ENCODE measurements at regions not wholly inside any gene's neighbourhood (a gene's known extent, or its start where the extent isn't known, plus 50 kb on each side); places are given as distances from the start of the nearest gene placed in this dataset.

- H2AFZ ChIP-seq (ENCODE audit: low read length, unreplicated experiment), result no peak overlapping the region
- H3K4me3 ChIP-seq (ENCODE audit: low read depth, low read length), result no peak overlapping the region
- no peaks in the 10 kb centered on the region for H3K36me3 ChIP-seq (ENCODE audit: insufficient read depth, low read length)
- no peaks in the 10 kb centered on the region for H3K27me3 ChIP-seq (ENCODE audit: insufficient read depth, low read length)
- H3K79me2 ChIP-seq (ENCODE audit: control insufficient read depth, insufficient read depth, low read length, unreplicated experiment), result no peaks in the 10 kb centered on the region
- no peak overlapping the region for H3K27ac ChIP-seq (ENCODE audit: low read depth, low read length)
- H3K4me1 ChIP-seq (ENCODE audit: control insufficient read depth, insufficient read depth, low read length, unreplicated experiment), result no peaks in the 10 kb centered on the region
Observed at GRCh38 chr4:96809563-96809962, 969.7 kb downstream of the PDHA2 start.

GRCh38 chr4:96827086-96827485 lies 987.2 kb downstream of the PDHA2 start:
- H3K4me1 ChIP-seq (ENCODE audit: control insufficient read depth, insufficient read depth, low read length, unreplicated experiment), result no peaks in the 10 kb centered on the region

GRCh38 chr4:96833831-96834230 lies 993.9 kb downstream of the PDHA2 start:
- Histone ChIP-seq H3K79me2 (ENCODE audit: control insufficient read depth, insufficient read depth, low read length, unreplicated experiment) (no peaks in the 10 kb centered on the region), H3K4me1 (ENCODE audit: control insufficient read depth, insufficient read depth, low read length, unreplicated experiment) (no peaks in the 10 kb centered on the region), H3K27ac (ENCODE audit: low read depth, low read length) (no peak overlapping the region), H3K4me3 (ENCODE audit: low read depth, low read length) (no peak overlapping the region), H3K27me3 (ENCODE audit: insufficient read depth, low read length) (no peaks in the 10 kb centered on the region), H2AFZ (ENCODE audit: low read length, unreplicated experiment) (no peak overlapping the region), H3K36me3 (ENCODE audit: insufficient read depth, low read length) (no peaks in the 10 kb centered on the region)

More at GRCh38 chr4:96827086-96827485, 987.2 kb downstream of the PDHA2 start:
- Histone ChIP-seq H3K4me3 (ENCODE audit: low read depth, low read length) (no peak overlapping the region), H3K79me2 (ENCODE audit: control insufficient read depth, insufficient read depth, low read length, unreplicated experiment) (no peaks in the 10 kb centered on the region), H2AFZ (ENCODE audit: low read length, unreplicated experiment) (no peak overlapping the region), H3K27me3 (ENCODE audit: insufficient read depth, low read length) (no peaks in the 10 kb centered on the region), H3K27ac (ENCODE audit: low read depth, low read length) (no peak overlapping the region), H3K36me3 (ENCODE audit: insufficient read depth, low read length) (no peaks in the 10 kb centered on the region)

- Histone ChIP-seq H3K36me3 (ENCODE audit: insufficient read depth, low read length) (no peaks in the 10 kb centered on the region), H3K27me3 (ENCODE audit: insufficient read depth, low read length) (no peaks in the 10 kb centered on the region), H3K4me1 (ENCODE audit: control insufficient read depth, insufficient read depth, low read length, unreplicated experiment) (no peaks in the 10 kb centered on the region), H3K4me3 (ENCODE audit: low read depth, low read length) (no peak overlapping the region), H3K27ac (ENCODE audit: low read depth, low read length) (no peak overlapping the region), H3K79me2 (ENCODE audit: control insufficient read depth, insufficient read depth, low read length, unreplicated experiment) (no peaks in the 10 kb centered on the region), H2AFZ (ENCODE audit: low read length, unreplicated experiment) (no peak overlapping the region)
Observed at GRCh38 chr4:96835991-96836390, 996.1 kb downstream of the PDHA2 start.

GRCh38 chr4:96839441-96839840 lies 999.5 kb downstream of the PDHA2 start:
- Histone ChIP-seq H3K36me3 (ENCODE audit: insufficient read depth, low read length) (no peaks in the 10 kb centered on the region), H3K27me3 (ENCODE audit: insufficient read depth, low read length) (no peaks in the 10 kb centered on the region), H3K4me1 (ENCODE audit: control insufficient read depth, insufficient read depth, low read length, unreplicated experiment) (no peaks in the 10 kb centered on the region), H3K27ac (ENCODE audit: low read depth, low read length) (no peak overlapping the region), H3K4me3 (ENCODE audit: low read depth, low read length) (no peak overlapping the region), H3K79me2 (ENCODE audit: control insufficient read depth, insufficient read depth, low read length, unreplicated experiment) (no peaks in the 10 kb centered on the region), H2AFZ (ENCODE audit: low read length, unreplicated experiment) (no peak overlapping the region)

GRCh38 chr4:96841801-96842200 lies 1001.9 kb downstream of the PDHA2 start:
- no peak overlapping the region for H3K4me3 ChIP-seq (ENCODE audit: low read depth, low read length)
- H3K27me3 ChIP-seq (ENCODE audit: insufficient read depth, low read length), result no peaks in the 10 kb centered on the region
- no peaks in the 10 kb centered on the region for H3K4me1 ChIP-seq (ENCODE audit: control insufficient read depth, insufficient read depth, low read length, unreplicated experiment)
- no peaks in the 10 kb centered on the region for H3K36me3 ChIP-seq (ENCODE audit: insufficient read depth, low read length)
- no peak overlapping the region for H2AFZ ChIP-seq (ENCODE audit: low read length, unreplicated experiment)
- H3K27ac ChIP-seq (ENCODE audit: low read depth, low read length), result no peak overlapping the region
- no peaks in the 10 kb centered on the region for H3K79me2 ChIP-seq (ENCODE audit: control insufficient read depth, insufficient read depth, low read length, unreplicated experiment)

- no peaks in the 10 kb centered on the region for H3K27me3 ChIP-seq (ENCODE audit: insufficient read depth, low read length)
- H2AFZ ChIP-seq (ENCODE audit: low read length, unreplicated experiment), result no peak overlapping the region
- H3K36me3 ChIP-seq (ENCODE audit: insufficient read depth, low read length), result no peaks in the 10 kb centered on the region
- H3K4me1 ChIP-seq (ENCODE audit: control insufficient read depth, insufficient read depth, low read length, unreplicated experiment), result no peaks in the 10 kb centered on the region
- no peak overlapping the region for H3K4me3 ChIP-seq (ENCODE audit: low read depth, low read length)
- no peaks in the 10 kb centered on the region for H3K79me2 ChIP-seq (ENCODE audit: control insufficient read depth, insufficient read depth, low read length, unreplicated experiment)
- H3K27ac ChIP-seq (ENCODE audit: low read depth, low read length), result no peak overlapping the region
Observed at GRCh38 chr4:96844858-96845490, 1005.1 kb downstream of the PDHA2 start.

- H2AFZ ChIP-seq (ENCODE audit: low read length, unreplicated experiment), result no peak overlapping the region
- no peaks in the 10 kb centered on the region for H3K36me3 ChIP-seq (ENCODE audit: insufficient read depth, low read length)
- no peaks in the 10 kb centered on the region for H3K4me1 ChIP-seq (ENCODE audit: control insufficient read depth, insufficient read depth, low read length, unreplicated experiment)
Observed at GRCh38 chr4:96845819-96846218, 1005.9 kb downstream of the PDHA2 start.

GRCh38 chr4:96874657-96875056 lies 1034.8 kb downstream of the PDHA2 start:
- no peaks in the 10 kb centered on the region for H3K4me1 ChIP-seq (ENCODE audit: control insufficient read depth, insufficient read depth, low read length, unreplicated experiment)
- no peak overlapping the region for H2AFZ ChIP-seq (ENCODE audit: low read length, unreplicated experiment)
- no peak overlapping the region for H3K27ac ChIP-seq (ENCODE audit: low read depth, low read length)
- H3K4me3 ChIP-seq (ENCODE audit: low read depth, low read length), result no peak overlapping the region
- H3K27me3 ChIP-seq (ENCODE audit: insufficient read depth, low read length), result no peaks in the 10 kb centered on the region
- H3K79me2 ChIP-seq (ENCODE audit: control insufficient read depth, insufficient read depth, low read length, unreplicated experiment), result no peaks in the 10 kb centered on the region
- H3K36me3 ChIP-seq (ENCODE audit: insufficient read depth, low read length), result no peaks in the 10 kb centered on the region

More at GRCh38 chr4:96845819-96846218, 1005.9 kb downstream of the PDHA2 start:
- Histone ChIP-seq H3K79me2 (ENCODE audit: control insufficient read depth, insufficient read depth, low read length, unreplicated experiment) (no peaks in the 10 kb centered on the region), H3K27me3 (ENCODE audit: insufficient read depth, low read length) (no peaks in the 10 kb centered on the region), H3K4me3 (ENCODE audit: low read depth, low read length) (no peak overlapping the region), H3K27ac (ENCODE audit: low read depth, low read length) (no peak overlapping the region)

- H2AFZ ChIP-seq (ENCODE audit: low read length, unreplicated experiment), result no peak overlapping the region
- no peaks in the 10 kb centered on the region for H3K27me3 ChIP-seq (ENCODE audit: insufficient read depth, low read length)
- H3K4me1 ChIP-seq (ENCODE audit: control insufficient read depth, insufficient read depth, low read length, unreplicated experiment), result no peaks in the 10 kb centered on the region
- H3K36me3 ChIP-seq (ENCODE audit: insufficient read depth, low read length), result no peaks in the 10 kb centered on the region
- no peaks in the 10 kb centered on the region for H3K79me2 ChIP-seq (ENCODE audit: control insufficient read depth, insufficient read depth, low read length, unreplicated experiment)
- no peak overlapping the region for H3K4me3 ChIP-seq (ENCODE audit: low read depth, low read length)
- H3K27ac ChIP-seq (ENCODE audit: low read depth, low read length), result no peak overlapping the region
Observed at GRCh38 chr4:96879527-96879926, 1039.6 kb downstream of the PDHA2 start.

GRCh38 chr4:96887857-96888256 lies 1048.0 kb downstream of the PDHA2 start:
- Histone ChIP-seq H2AFZ (ENCODE audit: low read length, unreplicated experiment) (no peak overlapping the region), H3K27ac (ENCODE audit: low read depth, low read length) (no peak overlapping the region), H3K79me2 (ENCODE audit: control insufficient read depth, insufficient read depth, low read length, unreplicated experiment) (no peaks in the 10 kb centered on the region), H3K4me1 (ENCODE audit: control insufficient read depth, insufficient read depth, low read length, unreplicated experiment) (no peaks in the 10 kb centered on the region), H3K36me3 (ENCODE audit: insufficient read depth, low read length) (no peaks in the 10 kb centered on the region), H3K4me3 (ENCODE audit: low read depth, low read length) (no peak overlapping the region), H3K27me3 (ENCODE audit: insufficient read depth, low read length) (no peaks in the 10 kb centered on the region)
